GM10266 (cell line): ENCODE measurements at regions not wholly inside any gene's neighbourhood (a gene's known extent, or its start where the extent isn't known, plus 50 kb on each side); places are given as distances from the start of the nearest gene placed in this dataset.

Experiments
- DNase-seq: peaks from one replicate; pipeline ENCODE4 v3.0.0; 2012; ENCODE audit errors: extremely low spot score
- CTCF ChIP-seq: IDR thresholded peaks from 2 replicates; pipeline ENCODE4 v1.5.1; 2012; ENCODE audit warnings: mild to moderate bottlenecking, low read depth; ENCODE audit not compliant: control insufficient read depth, insufficient read depth; ENCODE audit errors: missing control alignments

- no peak for DNase-seq
- TF ChIP-seq CTCF = no peak
These were observed 241.9 kb upstream of the DCN start for GRCh38 chr12:91424506-91424905.

GRCh38 chr12:91423693-91424050, 241.1 kb upstream of the DCN start:
- DNase-seq = no peak

GRCh38 chr12:91422811-91423692, 240.4 kb upstream of the DCN start:
- no peak for DNase-seq
- no peak for TF ChIP-seq CTCF

More at GRCh38 chr12:91423693-91424050, 241.1 kb upstream of the DCN start:
- TF ChIP-seq CTCF = no peak

GRCh38 chr12:91422127-91422526, 239.5 kb upstream of the DCN start:
- DNase-seq = no peak
- no peak for TF ChIP-seq CTCF

GRCh38 chr12:91419809-91420208, 237.2 kb upstream of the DCN start:
- TF ChIP-seq CTCF = no peak
- DNase-seq = no peak

GRCh38 chr12:91418221-91419090, 235.8 kb upstream of the DCN start:
- no peak for DNase-seq
- no peak for TF ChIP-seq CTCF

- TF ChIP-seq CTCF = no peak
- no peak for DNase-seq
These were observed 235.0 kb upstream of the DCN start for GRCh38 chr12:91417650-91418049.
